ENCODE measurements at regions not wholly inside any gene's neighbourhood (a gene's known extent, or its start where the extent isn't known, plus 50 kb on each side); places are given as distances from the start of the nearest gene placed in this dataset.

DNA sequence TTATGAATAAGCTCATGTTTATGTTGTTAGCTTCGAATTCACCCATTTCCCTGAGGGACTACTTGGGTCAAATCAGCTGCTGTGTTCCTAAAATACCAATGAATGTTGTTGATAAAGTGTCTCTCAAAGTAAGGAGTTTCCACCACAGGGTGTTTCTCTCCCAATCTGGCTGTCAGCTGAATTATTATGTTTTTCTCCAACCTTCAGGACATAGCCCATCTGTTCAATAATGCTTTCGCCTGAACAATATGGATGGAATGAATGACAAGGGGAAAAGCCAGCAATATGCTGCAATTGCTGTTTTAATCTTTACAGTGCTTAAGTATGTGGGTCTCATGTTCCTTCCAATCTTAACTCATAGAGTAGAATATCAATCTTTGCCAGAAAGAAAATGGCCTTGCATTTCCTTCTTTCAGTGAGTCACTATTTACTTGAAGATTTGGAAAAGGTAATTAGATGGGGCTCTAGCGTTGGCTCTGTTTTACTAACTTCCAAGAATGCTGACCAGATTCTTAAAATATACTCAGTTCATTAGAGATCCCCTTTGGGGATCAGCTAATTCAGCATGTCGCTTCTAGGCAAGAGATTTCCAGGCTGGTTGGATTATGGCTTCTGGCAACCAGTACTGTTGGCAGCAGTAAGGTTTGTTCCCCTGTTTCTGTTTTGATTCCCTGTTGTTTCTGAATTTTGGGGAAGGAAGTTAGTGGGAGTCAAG lies 410.5 kb downstream of the PPP3CA start:
- no TSS peak for BruUV-seq (replicated peaks)
- DNase-seq, result no peak

More for the DNA sequence above, 410.5 kb downstream of the PPP3CA start:
- no peak overlapping the region for H2BK120ac ChIP-seq (ENCODE audit: low read depth, low read length)
- H2BK5ac ChIP-seq (ENCODE audit: low read depth, low read length, poor library complexity, severe bottlenecking), result no peak overlapping the region
- no peak overlapping the region for H3K4me2 ChIP-seq (ENCODE audit: low read depth, low read length)
- no peak overlapping the region for H3K9ac ChIP-seq (ENCODE audit: low read depth, low read length)
- ChIA-PET POLR2A (ENCODE audit: unreplicated experiment) (no interaction called here), CTCF (no interaction called here)
- H2AK9ac ChIP-seq (replicated peaks; ENCODE audit: low read depth, low read length, poor library complexity), result no peak overlapping the region
- no peak overlapping the region for H4K8ac ChIP-seq (ENCODE audit: low read depth in 2 of 2, low read length in 2 of 2)
- no peak overlapping the region for H4K91ac ChIP-seq (ENCODE audit: insufficient read depth, low read depth, low read length)
- in situ Hi-C loops (cut with MboI; ENCODE audit: low sequenced_read_pairs) (no loop called here), dilution Hi-C loops (cut with HindIII; ENCODE audit: low sequenced_read_pairs, unreplicated experiment) (no loop called here), intact Hi-C loops (cut with micrococcal nuclease) (no loop called here)
- WGBS, 2 experiments (ENCODE audit: extremely low coverage in 2 of 2, insufficient read length in 1 of 2), result no CpG with 5 or more reads among the region's 4 CpGs
- no peaks in the 10 kb centered on the region for H3K4me1 ChIP-seq (ENCODE audit: control insufficient read depth, insufficient read depth, low read length)
- H3K27me3 ChIP-seq (ENCODE audit: control insufficient read depth, insufficient read depth, low read length), result no peaks in the 10 kb centered on the region; the same call in 1 of the 2 replicates
- no peak overlapping the region for H2AK5ac ChIP-seq (ENCODE audit: low read depth, low read length)
- H3K9me3 ChIP-seq (ENCODE audit: control insufficient read depth, insufficient read depth, low read length), result no peaks in the 10 kb centered on the region
- H3K4me3 ChIP-seq (ENCODE audit: insufficient read depth, low read depth, low read length), result no peak overlapping the region
- H3K9me1 ChIP-seq (ENCODE audit: insufficient read depth, low read length), result no peaks in the 10 kb centered on the region
- no peak overlapping the region for H3K14ac ChIP-seq (replicated peaks; ENCODE audit: low read depth, low read length)
- H3K4ac ChIP-seq (ENCODE audit: low read depth, low read length), result no peak overlapping the region
- H3K18ac ChIP-seq (ENCODE audit: low read depth, low read length), result no peak overlapping the region
- H3K79me1 ChIP-seq (ENCODE audit: low read depth in 1 of 2, low read length in 2 of 2), result no peaks in the 10 kb centered on the region
- no peak overlapping the region for H3K56ac ChIP-seq (ENCODE audit: extremely low read depth, insufficient read depth, low read length)
- no peak overlapping the region for H2BK15ac ChIP-seq (ENCODE audit: low read depth, low read length)
- no peak overlapping the region for H2BK20ac ChIP-seq (ENCODE audit: low read depth, low read length)
- no peaks in the 10 kb centered on the region for H3K36me3 ChIP-seq (ENCODE audit: control insufficient read depth, insufficient read depth, low read length)
- no peaks in the 10 kb centered on the region for H4K20me1 ChIP-seq (ENCODE audit: insufficient read depth, low read length)
- TF ChIP-seq, protein P1, sequence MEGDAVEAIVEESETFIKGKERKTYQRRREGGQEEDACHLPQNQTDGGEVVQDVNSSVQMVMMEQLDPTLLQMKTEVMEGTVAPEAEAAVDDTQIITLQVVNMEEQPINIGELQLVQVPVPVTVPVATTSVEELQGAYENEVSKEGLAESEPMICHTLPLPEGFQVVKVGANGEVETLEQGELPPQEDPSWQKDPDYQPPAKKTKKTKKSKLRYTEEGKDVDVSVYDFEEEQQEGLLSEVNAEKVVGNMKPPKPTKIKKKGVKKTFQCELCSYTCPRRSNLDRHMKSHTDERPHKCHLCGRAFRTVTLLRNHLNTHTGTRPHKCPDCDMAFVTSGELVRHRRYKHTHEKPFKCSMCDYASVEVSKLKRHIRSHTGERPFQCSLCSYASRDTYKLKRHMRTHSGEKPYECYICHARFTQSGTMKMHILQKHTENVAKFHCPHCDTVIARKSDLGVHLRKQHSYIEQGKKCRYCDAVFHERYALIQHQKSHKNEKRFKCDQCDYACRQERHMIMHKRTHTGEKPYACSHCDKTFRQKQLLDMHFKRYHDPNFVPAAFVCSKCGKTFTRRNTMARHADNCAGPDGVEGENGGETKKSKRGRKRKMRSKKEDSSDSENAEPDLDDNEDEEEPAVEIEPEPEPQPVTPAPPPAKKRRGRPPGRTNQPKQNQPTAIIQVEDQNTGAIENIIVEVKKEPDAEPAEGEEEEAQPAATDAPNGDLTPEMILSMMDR (conservative IDR thresholded peaks at IDR 0.05; ENCODE audit: low read depth, low read length), result no peak
- TF ChIP-seq RCOR1 (IDR thresholded peaks at IDR 0.05; ENCODE audit: insufficient replicate concordance, low read length) (no peak), POLR2A (IDR thresholded peaks at IDR 0.05; ENCODE audit: low read depth, low read length) (no peak), BHLHE40 (IDR thresholded peaks at IDR 0.05; ENCODE audit: low read depth, low read length) (no peak)
- TF ChIP-seq, protein P2, sequence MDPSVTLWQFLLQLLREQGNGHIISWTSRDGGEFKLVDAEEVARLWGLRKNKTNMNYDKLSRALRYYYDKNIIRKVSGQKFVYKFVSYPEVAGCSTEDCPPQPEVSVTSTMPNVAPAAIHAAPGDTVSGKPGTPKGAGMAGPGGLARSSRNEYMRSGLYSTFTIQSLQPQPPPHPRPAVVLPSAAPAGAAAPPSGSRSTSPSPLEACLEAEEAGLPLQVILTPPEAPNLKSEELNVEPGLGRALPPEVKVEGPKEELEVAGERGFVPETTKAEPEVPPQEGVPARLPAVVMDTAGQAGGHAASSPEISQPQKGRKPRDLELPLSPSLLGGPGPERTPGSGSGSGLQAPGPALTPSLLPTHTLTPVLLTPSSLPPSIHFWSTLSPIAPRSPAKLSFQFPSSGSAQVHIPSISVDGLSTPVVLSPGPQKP (IDR thresholded peaks at IDR 0.05; ENCODE audit: borderline replicate concordance, low read depth, low read length), result no peak
- TF ChIP-seq, protein P3, sequence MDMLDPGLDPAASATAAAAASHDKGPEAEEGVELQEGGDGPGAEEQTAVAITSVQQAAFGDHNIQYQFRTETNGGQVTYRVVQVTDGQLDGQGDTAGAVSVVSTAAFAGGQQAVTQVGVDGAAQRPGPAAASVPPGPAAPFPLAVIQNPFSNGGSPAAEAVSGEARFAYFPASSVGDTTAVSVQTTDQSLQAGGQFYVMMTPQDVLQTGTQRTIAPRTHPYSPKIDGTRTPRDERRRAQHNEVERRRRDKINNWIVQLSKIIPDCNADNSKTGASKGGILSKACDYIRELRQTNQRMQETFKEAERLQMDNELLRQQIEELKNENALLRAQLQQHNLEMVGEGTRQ (IDR thresholded peaks at IDR 0.05; ENCODE audit: low read depth, low read length), result no peak
- ATAC-seq (ENCODE audit: low read depth), result no peak
- no peak overlapping the region for H4K5ac ChIP-seq (ENCODE audit: low read depth, low read length)
- H3K23ac ChIP-seq (ENCODE audit: low read depth, low read length), result no peak overlapping the region
- no peak overlapping the region for H3K27ac ChIP-seq (ENCODE audit: insufficient read depth, low read length)
- H2AFZ ChIP-seq (replicated peaks; ENCODE audit: low read length, poor library complexity), result no peak overlapping the region

Measured in IMR-90 (cell line).